Common myeloid progenitor, CD34-positive (primary cell): ENCODE measurements at regions not wholly inside any gene's neighbourhood (a gene's known extent, or its start where the extent isn't known, plus 50 kb on each side); places are given as distances from the start of the nearest gene placed in this dataset.

Experiments used
- CTCF ChIA-PET: fragments of 350-600 bp; sonication (Branson Sonifier 250); formaldehyde crosslinking; loops from one replicate; lab custom pipeline; 2021; ENCODE audit warnings: antibody characterized with exemption; lab: Charles Lee
- POLR2A ChIA-PET: fragments of 350-600 bp; sonication (Branson Sonifier 250); formaldehyde crosslinking; loops from one replicate; lab custom pipeline; 2021; ENCODE audit warnings: antibody characterized with exemption; lab: Charles Lee
- DNase-seq, 3 donors: peaks; one replicate each; pipeline versions ENCODE4 v3.0.0 to v3.0.0-alpha.2; 2013
- H3K27ac ChIP-seq, 2 experiments: 1 replicate in 1 of 2; 2 replicates in 1 of 2; pipeline ENCODE4 v1.7.0; 2013; ENCODE audit warnings: inconsistent platforms in 2 of 2, low read length in 2 of 2, mild to moderate bottlenecking in 2 of 2, low read depth in 1 of 2, moderate library complexity in 1 of 2; ENCODE audit not compliant: severe bottlenecking in 2 of 2, insufficient read depth in 1 of 2, poor library complexity in 1 of 2
- H3K27me3 ChIP-seq, 5 experiments: replicated peaks in 2 of 5; 1 replicate in 3 of 5; 2 replicates in 2 of 5; pipeline versions ENCODE4 v1.6.1 to v1.7.0; 2013; ENCODE audit warnings: low read length in 4 of 5, mild to moderate bottlenecking in 2 of 5, moderate library complexity in 2 of 5, inconsistent platforms in 1 of 5; ENCODE audit not compliant: insufficient read depth in 5 of 5, control insufficient read depth in 4 of 5
- H3K36me3 ChIP-seq, 4 experiments: 1 replicate in 2 of 4; 2 replicates in 2 of 4; pipeline versions ENCODE4 v1.6.1 to v1.7.0; 2013; ENCODE audit warnings: low read length in 3 of 4, control low read depth in 1 of 4, mild to moderate bottlenecking in 1 of 4; ENCODE audit not compliant: control insufficient read depth in 4 of 4, insufficient read depth in 4 of 4
- H3K4me1 ChIP-seq, 4 experiments: 1 replicate in 3 of 4; 2 replicates in 1 of 4; pipeline versions ENCODE4 v1.6.1 to v1.7.1; 2013; ENCODE audit warnings: low read length in 3 of 4, mild to moderate bottlenecking in 3 of 4, control low read depth in 1 of 4, inconsistent platforms in 1 of 4, moderate library complexity in 1 of 4; ENCODE audit not compliant: control insufficient read depth in 4 of 4, insufficient read depth in 4 of 4; ENCODE audit errors: control extremely low read depth in 1 of 4
- H3K4me3 ChIP-seq, 7 experiments: 1 replicate in 4 of 7; 2 replicates in 3 of 7; pipeline versions ENCODE4 v1.5.1 to v1.7.0; 2013; ENCODE audit warnings: mild to moderate bottlenecking in 7 of 7, low read length in 6 of 7, moderate library complexity in 6 of 7, inconsistent platforms in 2 of 7, low read depth in 2 of 7, control low read depth in 1 of 7; ENCODE audit not compliant: insufficient read depth in 4 of 7, control insufficient read depth in 1 of 7; ENCODE audit errors: extremely low read depth in 1 of 7
- H3K9me3 ChIP-seq, 5 experiments: 1 replicate in 4 of 5; 2 replicates in 1 of 5; pipeline versions ENCODE4 v1.6.1 to v1.7.1; 2013; ENCODE audit warnings: low read length in 4 of 5, mild to moderate bottlenecking in 2 of 5, inconsistent platforms in 1 of 5, low read depth in 1 of 5, moderate library complexity in 1 of 5; ENCODE audit not compliant: control insufficient read depth in 4 of 5, insufficient read depth in 2 of 5; ENCODE audit errors: control extremely low read depth in 1 of 5
- WGBS: methylation state at CpG from one replicate; pipeline ENCODE4 v1.1.5; 2013; ENCODE audit not compliant: insufficient coverage; 5-methylcytosine and 5-hydroxymethylcytosine counted together

DNA sequence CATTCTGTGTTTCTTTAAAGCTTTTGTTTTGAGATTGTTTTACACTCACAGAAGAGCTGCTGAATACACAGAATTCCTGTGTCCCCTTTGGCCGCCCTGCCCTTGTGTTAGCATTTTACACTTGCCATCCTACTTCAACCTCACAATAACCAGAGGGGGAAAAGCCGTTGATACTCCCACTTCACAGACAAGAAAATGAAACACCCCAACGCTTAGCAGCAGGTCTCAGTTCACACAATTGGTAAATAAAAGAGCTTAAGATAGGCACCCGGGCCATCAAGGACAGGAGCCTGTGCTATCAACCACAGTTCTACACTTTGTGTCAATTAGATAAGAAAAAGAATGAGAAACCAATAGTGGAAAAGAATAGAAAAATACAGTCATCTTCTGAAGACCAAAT, 178.0 kb downstream of the SYK start:
- H3K27ac ChIP-seq, result no peak overlapping the region
- no peaks in the 10 kb centered on the region for H3K27me3 ChIP-seq
- WGBS, result 80% methylated on average over 1 of the region's 4 CpGs
- no peak for DNase-seq
- POLR2A ChIA-PET, result no interaction called here
- no peaks in the 10 kb centered on the region for H3K36me3 ChIP-seq
- H3K4me3 ChIP-seq, result no peak overlapping the region
- peaks cover 0 to 2% (median 0%) of the 10 kb centered on the region in 5 experiments for H3K9me3 ChIP-seq
- no peaks in the 10 kb centered on the region for H3K4me1 ChIP-seq
- CTCF ChIA-PET, result no interaction called here

DNA sequence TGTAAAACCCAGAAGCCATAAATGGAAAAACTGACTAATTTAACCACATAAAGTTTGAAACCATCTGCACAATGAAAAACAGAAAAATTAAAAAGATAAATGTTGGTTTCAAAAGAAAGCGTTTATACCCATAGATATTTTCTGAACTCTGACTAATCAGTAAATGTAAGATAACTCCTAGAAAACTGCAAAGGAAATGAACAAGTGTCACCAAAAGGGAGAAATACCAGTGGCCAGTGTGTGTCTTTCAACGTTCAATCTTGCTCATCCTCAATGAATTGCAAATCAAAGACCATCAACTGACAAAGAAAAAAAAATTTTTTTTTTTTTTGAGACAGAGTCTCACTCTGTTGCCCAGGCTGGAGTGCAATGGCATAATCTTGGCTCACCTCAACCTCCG, 180.1 kb downstream of the SYK start:
- Histone ChIP-seq H3K36me3 (no peaks in the 10 kb centered on the region), H3K27me3 (no peaks in the 10 kb centered on the region), H3K4me3 (no peak overlapping the region), H3K9me3 (peaks cover 0 to 2% (median 0%) of the 10 kb centered on the region in 5 experiments), H3K27ac (no peak overlapping the region), H3K4me1 (no peaks in the 10 kb centered on the region)
- ChIA-PET POLR2A (no interaction called here), CTCF (no interaction called here)
- no CpG with 5 or more reads among the region's 3 CpGs for WGBS
- no peak for DNase-seq

DNA sequence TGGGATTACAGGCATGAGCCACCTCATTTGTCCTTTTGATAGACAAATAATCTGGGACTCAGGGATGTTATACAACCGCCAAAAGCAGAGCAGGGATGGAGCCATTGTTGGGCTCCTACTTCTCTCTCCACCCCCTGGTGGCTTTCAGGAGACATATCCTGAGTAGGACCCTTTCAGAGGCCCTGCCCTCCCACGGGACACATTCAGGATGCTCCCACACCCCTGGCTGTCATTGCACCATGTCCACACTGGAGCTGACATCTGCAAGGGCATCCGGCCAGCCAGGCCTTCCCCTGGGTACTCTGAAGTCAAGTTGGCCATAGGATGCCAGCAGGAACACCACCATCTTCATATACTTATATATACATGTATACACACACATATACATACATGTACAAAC, 181.8 kb downstream of the SYK start:
- ChIA-PET CTCF (no interaction called here), POLR2A (no interaction called here)
- DNase-seq, result no peak

DNA sequence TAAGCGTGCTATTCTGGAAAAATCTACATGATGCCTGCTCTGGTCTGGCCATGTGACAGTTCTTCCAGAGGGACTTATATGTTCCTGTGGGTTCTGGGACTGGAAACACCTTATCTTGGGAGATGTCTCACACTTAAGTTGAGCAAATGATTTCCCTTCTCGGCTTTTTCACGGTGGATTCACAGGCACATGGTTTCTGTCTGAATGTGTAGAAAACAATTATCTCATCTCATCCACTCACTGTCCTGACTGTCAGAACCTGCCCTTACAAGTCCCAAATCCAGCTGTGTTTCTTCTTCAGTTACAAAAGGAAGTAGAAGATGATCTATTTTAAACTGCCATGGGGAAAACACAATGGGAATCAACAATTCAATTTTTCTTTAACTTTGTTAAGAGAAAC, 184.0 kb downstream of the SYK start:
- Histone ChIP-seq H3K27me3 (no peaks in the 10 kb centered on the region), H3K4me3 (no peak overlapping the region), H3K4me1 (no peaks in the 10 kb centered on the region), H3K9me3 (peaks cover 0 to 8% (median 0%) of the 10 kb centered on the region in 5 experiments), H3K36me3 (no peaks in the 10 kb centered on the region), H3K27ac (no peak overlapping the region)
- DNase-seq, result no peak
- ChIA-PET POLR2A (no interaction called here), CTCF (interaction anchor here (1.1 to 1.8 kb wide), 2 partner anchors 440 to 742 kb away, joined by 3 to 6 read pairs; no protein-coding TSS in a partner anchor)
- WGBS, result 100% methylated on average over 3 of the region's 3 CpGs

More for the DNA sequence above, 181.8 kb downstream of the SYK start:
- H3K36me3 ChIP-seq, result no peaks in the 10 kb centered on the region
- WGBS, result 100% methylated on average over 1 of the region's 3 CpGs
- H3K4me3 ChIP-seq, result no peak overlapping the region
- no peaks in the 10 kb centered on the region for H3K4me1 ChIP-seq
- no peak overlapping the region for H3K27ac ChIP-seq
- no peaks in the 10 kb centered on the region for H3K27me3 ChIP-seq
- H3K9me3 ChIP-seq, result peaks cover 0 to 2% (median 0%) of the 10 kb centered on the region in 5 experiments

DNA sequence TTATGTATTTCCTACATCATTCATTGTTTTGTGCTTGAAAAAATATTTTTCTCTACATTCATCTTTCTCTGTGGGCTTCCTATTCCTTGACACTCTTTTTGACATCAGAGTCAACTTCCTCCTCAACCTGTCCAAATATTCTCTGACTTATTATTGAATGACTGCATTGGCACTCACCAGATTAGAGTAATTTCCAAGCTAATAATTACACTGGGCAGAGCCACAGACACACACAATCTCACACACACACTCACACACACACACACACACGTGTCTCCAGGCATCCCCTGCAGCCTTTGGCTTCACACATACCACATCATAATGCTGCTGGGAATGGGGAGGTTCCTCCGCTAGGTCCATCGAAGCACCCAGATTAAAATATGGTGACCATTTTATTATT, 184.5 kb downstream of the SYK start:
- Histone ChIP-seq H3K27ac (no peak overlapping the region), H3K4me1 (no peaks in the 10 kb centered on the region), H3K27me3 (no peaks in the 10 kb centered on the region), H3K4me3 (no peak overlapping the region), H3K9me3 (peaks cover 0 to 8% (median 0%) of the 10 kb centered on the region in 5 experiments), H3K36me3 (no peaks in the 10 kb centered on the region)
- ChIA-PET CTCF (interaction anchor here (1.1 to 1.8 kb wide), 2 partner anchors 440 to 741 kb away, joined by 3 to 6 read pairs; no protein-coding TSS in a partner anchor), POLR2A (no interaction called here)
- no peak for DNase-seq
- no CpG with 5 or more reads among the region's 3 CpGs for WGBS

DNA sequence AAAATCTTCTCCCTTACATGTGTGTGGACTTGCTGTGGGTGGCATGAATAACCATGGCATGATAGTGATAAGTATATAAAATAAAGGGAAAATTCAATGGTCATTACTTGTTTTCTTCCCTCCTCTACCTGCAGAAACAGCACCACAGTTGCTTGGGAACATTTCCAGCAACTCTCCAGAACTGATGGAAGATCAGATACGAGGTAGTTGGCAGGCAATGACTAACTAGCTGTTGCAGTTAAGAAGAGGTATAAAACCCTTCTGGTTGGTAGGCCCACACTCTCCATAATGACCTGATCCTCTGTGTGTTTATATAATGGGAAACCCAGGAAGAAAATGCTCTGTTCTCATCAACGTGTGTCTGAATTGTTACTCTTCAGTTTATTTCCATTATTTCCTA, 185.9 kb downstream of the SYK start:
- WGBS, result 80% methylated on average over 1 of the region's 2 CpGs
- DNase-seq, result no peak
- H3K27me3 ChIP-seq, result no peaks in the 10 kb centered on the region
- POLR2A ChIA-PET, result no interaction called here
- no peaks in the 10 kb centered on the region for H3K36me3 ChIP-seq
- H3K27ac ChIP-seq, result no peak overlapping the region
- H3K4me3 ChIP-seq, result no peak overlapping the region
- H3K4me1 ChIP-seq, result no peaks in the 10 kb centered on the region
- CTCF ChIA-PET, result no interaction called here
- H3K9me3 ChIP-seq, result peaks cover 0 to 17% (median 0%) of the 10 kb centered on the region in 5 experiments

DNA sequence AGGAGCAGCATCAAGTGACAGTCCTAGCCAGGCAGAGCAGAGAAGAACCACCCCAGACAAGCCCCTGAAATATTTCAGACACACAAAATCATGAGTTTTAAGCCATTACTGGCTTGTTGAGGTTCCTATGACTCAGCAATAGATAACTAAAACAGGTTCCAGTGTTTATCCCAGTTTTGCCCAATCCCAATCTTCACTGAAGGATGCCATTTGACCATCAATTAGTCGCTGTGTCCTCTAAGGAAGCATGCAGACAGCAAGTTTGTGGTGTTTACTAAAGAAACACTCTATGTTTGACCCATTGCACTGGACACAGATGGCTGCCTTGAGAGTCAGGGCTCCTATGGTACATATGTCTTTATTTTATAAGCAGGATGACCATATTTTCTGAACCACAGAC, 186.7 kb downstream of the SYK start:
- no peak overlapping the region for H3K4me3 ChIP-seq
- ChIA-PET CTCF (no interaction called here), POLR2A (no interaction called here)
- peaks cover 0 to 17% (median 0%) of the 10 kb centered on the region in 5 experiments for H3K9me3 ChIP-seq
- DNase-seq, result no peak
- H3K27me3 ChIP-seq, result no peaks in the 10 kb centered on the region
- WGBS, result 100% methylated on average over 1 of the region's 1 CpG
- H3K27ac ChIP-seq, result no peak overlapping the region
- H3K4me1 ChIP-seq, result no peaks in the 10 kb centered on the region
- H3K36me3 ChIP-seq, result no peaks in the 10 kb centered on the region
